HCT116 (cell line): ENCODE measurements at regions not wholly inside any gene's neighbourhood (a gene's known extent, or its start where the extent isn't known, plus 50 kb on each side); places are given as distances from the start of the nearest gene placed in this dataset.

Experiments used
- ATAC-seq: fragments of 200-7000 bp; cut with Tn5 transposase; 2 replicates; pipeline ENCODE4 v1.9.1; 2020; ENCODE audit warnings: mild to moderate bottlenecking, moderate library complexity
- BruUV-seq: library from RNA; stranded (reverse); fragments of 400-500 nt; replicated peaks from 2 replicates; lab custom pipeline; 2021; lab: Mats Ljungman, UMichigan
- CTCF ChIA-PET: fragments of 300-600 bp; sonication (Branson Sonifier 250); formaldehyde crosslinking; loops from one replicate; lab custom pipeline; 2021; ENCODE audit warnings: antibody characterized with exemption; lab: Charles Lee
- POLR2A ChIA-PET: fragments of 300-600, 350-600 bp; sonication (Branson Sonifier 250); formaldehyde crosslinking; loops from one replicate; lab custom pipeline; 2021; ENCODE audit warnings: antibody characterized with exemption; lab: Charles Lee
- RAD21 ChIA-PET, 2 experiments: fragments of 300-600 bp; sonication (Branson Sonifier 250); formaldehyde crosslinking; loops; one replicate each; lab custom pipeline; 2023; ENCODE audit warnings: low total read pairs in 2 of 2; ENCODE audit not compliant: uncharacterized antibody in 2 of 2, unreplicated experiment in 2 of 2, low non-redundant PET in 1 of 2; lab: Charles Lee
- DNase-seq: peaks from one replicate; pipeline ENCODE4 v3.0.0-alpha.2; 2010; ENCODE audit warnings: low read depth, low spot score
- H2AFZ ChIP-seq: fragments of 200-600 bp; shearing (Covaris generic), sonication (generic); 2 replicates; pipeline ENCODE4 v1.6.1; 2017; ENCODE audit warnings: low read depth, mixed run types, mixed read lengths, antibody characterized with exemption, low read length; ENCODE audit not compliant: poor library complexity, severe bottlenecking
- H3K27ac ChIP-seq: 2 replicates; pipeline ENCODE4 v1.5.1; 2012; ENCODE audit warnings: low read depth, low read length
- H3K27me3 ChIP-seq: fragments of 200-600 bp; sonication (generic); 2 replicates; pipeline ENCODE4 v1.6.1; 2016; ENCODE audit warnings: mixed run types, low read length, mixed read lengths; ENCODE audit not compliant: insufficient read depth
- H3K36me3 ChIP-seq, 2 experiments: fragments of 200-500 bp in 1 of 2; fragments of 200-600 bp in 1 of 2; sonication (Bioruptor generic) in 1 of 2; sonication (generic) in 1 of 2; 2 replicates each; pipeline versions ENCODE4 v1.5.1 to v1.6.1; 2014 to 2016; ENCODE audit warnings: low read length in 2 of 2, inconsistent platforms in 1 of 2, mixed read lengths in 1 of 2, mixed run types in 1 of 2; ENCODE audit not compliant: insufficient read depth in 2 of 2, control insufficient read depth in 1 of 2
- H3K4me1 ChIP-seq, 2 experiments: fragments of 200-600 bp in 1 of 2; sonication (generic) in 1 of 2; 2 replicates each; pipeline versions ENCODE4 v1.5.1 to v1.6.1; 2012 to 2017; ENCODE audit warnings: low read length in 2 of 2, inconsistent platforms in 1 of 2, mild to moderate bottlenecking in 1 of 2, mixed read lengths in 1 of 2, mixed run types in 1 of 2, moderate library complexity in 1 of 2; ENCODE audit not compliant: insufficient read depth in 2 of 2, control insufficient read depth in 1 of 2
- H3K4me2 ChIP-seq: fragments of 200-600 bp; sonication (generic); 2 replicates; pipeline ENCODE4 v1.6.1; 2017; ENCODE audit warnings: mixed run types, low read length, mixed read lengths
- H3K4me3 ChIP-seq, 2 experiments: fragments of 200-600 bp in 1 of 2; sonication (generic) in 1 of 2; replicated peaks in 1 of 2; 2 replicates each; pipeline ENCODE4 v1.5.1; 2011 to 2016; ENCODE audit warnings: low read length in 2 of 2, control low read depth in 1 of 2, low read depth in 1 of 2, mild to moderate bottlenecking in 1 of 2, mixed read lengths in 1 of 2, mixed run types in 1 of 2
- H3K79me2 ChIP-seq: fragments of 200-600 bp; sonication (generic); 2 replicates; pipeline ENCODE4 v1.6.1; 2017; ENCODE audit warnings: mild to moderate bottlenecking, mixed run types, low read length, moderate library complexity, mixed read lengths; ENCODE audit not compliant: insufficient read depth
- H3K9ac ChIP-seq: fragments of 200-600 bp; sonication (generic); 2 replicates; pipeline ENCODE4 v1.6.1; 2016; ENCODE audit warnings: low read length, mixed read lengths
- H3K9me2 ChIP-seq: fragments of 200-600 bp; sonication (generic), shearing (Covaris generic); 2 replicates; pipeline ENCODE4 v1.6.1; 2017; ENCODE audit warnings: mixed run types, mild to moderate bottlenecking, moderate library complexity; ENCODE audit not compliant: insufficient read depth
- H3K9me3 ChIP-seq, 2 experiments: fragments of 200-500 bp in 1 of 2; fragments of 200-600 bp in 1 of 2; sonication (Bioruptor generic) in 1 of 2; sonication (generic) in 1 of 2; 2 replicates each; pipeline ENCODE4 v1.6.1; 2014 to 2017; ENCODE audit warnings: low read length in 2 of 2, mixed read lengths in 2 of 2, inconsistent platforms in 1 of 2, low read depth in 1 of 2, mild to moderate bottlenecking in 1 of 2, mixed run types in 1 of 2, moderate library complexity in 1 of 2; ENCODE audit not compliant: control insufficient read depth in 1 of 2, insufficient read depth in 1 of 2
- H4K20me1 ChIP-seq: fragments of 200-600 bp; sonication (generic), shearing (Covaris generic); 2 replicates; pipeline ENCODE4 v1.6.1; 2017; ENCODE audit warnings: mixed run types, mild to moderate bottlenecking, moderate library complexity; ENCODE audit not compliant: insufficient read depth
- ATF3 ChIP-seq: IDR thresholded peaks from 2 replicates; pipeline ENCODE4 v1.6.1; 2012
- CEBPB ChIP-seq: IDR thresholded peaks from 2 replicates; pipeline ENCODE4 v1.6.1; 2012; ENCODE audit warnings: low read depth
- CTCF ChIP-seq, 3 experiments: fragments of 200-600 bp in 1 of 3; sonication (generic) in 1 of 3; IDR thresholded peaks in 2 of 3; conservative IDR thresholded peaks in 1 of 3; 2 replicates each; pipeline ENCODE4 v1.5.1; 2012 to 2017; ENCODE audit warnings: low read depth in 2 of 3, low read length in 2 of 3, antibody characterized with exemption in 1 of 3, borderline replicate concordance in 1 of 3, control low read depth in 1 of 3, mild to moderate bottlenecking in 1 of 3, mixed read lengths in 1 of 3, mixed run types in 1 of 3, moderate library complexity in 1 of 3; ENCODE audit not compliant: insufficient read depth in 1 of 3
- EGR1 ChIP-seq: IDR thresholded peaks from 2 replicates; pipeline ENCODE4 v1.6.1; 2012; ENCODE audit warnings: low read depth
- ELF1 ChIP-seq: IDR thresholded peaks from 2 replicates; pipeline ENCODE4 v1.6.1; 2012; ENCODE audit warnings: low read depth, borderline replicate concordance
- EZH2phosphoT487 ChIP-seq: fragments of 200-600 bp; IDR thresholded peaks from 2 replicates; pipeline ENCODE4 v1.6.1; 2018; ENCODE audit warnings: antibody characterized with exemption, borderline replicate concordance
- JUND ChIP-seq: IDR thresholded peaks from 2 replicates; pipeline ENCODE4 v1.6.1; 2012
- MAX ChIP-seq: IDR thresholded peaks from 2 replicates; pipeline ENCODE4 v1.6.1; 2012
- POLR2A ChIP-seq: IDR thresholded peaks from 2 replicates; pipeline ENCODE4 v1.7.0; 2011; ENCODE audit warnings: borderline replicate concordance; ENCODE audit not compliant: insufficient read depth, insufficient read length; ENCODE audit errors: extremely low read depth
- POLR2AphosphoS5 ChIP-seq: IDR thresholded peaks from 2 replicates; pipeline ENCODE4 v1.6.1; 2011; ENCODE audit warnings: mild to moderate bottlenecking, low read depth, low read length, moderate library complexity
- RAD21 ChIP-seq: IDR thresholded peaks from 2 replicates; pipeline ENCODE4 v1.6.1; 2012; ENCODE audit warnings: low read depth, mild to moderate bottlenecking
- TCF7L2 ChIP-seq: IDR thresholded peaks from 2 replicates; pipeline ENCODE4 v1.7.0; 2011; ENCODE audit warnings: borderline replicate concordance, inconsistent platforms; ENCODE audit not compliant: insufficient read depth, insufficient read length; ENCODE audit errors: extremely low read depth
- YY1 ChIP-seq: IDR thresholded peaks from 2 replicates; pipeline ENCODE4 v1.6.1; 2011; ENCODE audit warnings: low read length, low read depth, moderate library complexity, mild to moderate bottlenecking; ENCODE audit not compliant: insufficient replicate concordance; ENCODE audit errors: extremely low read depth
- ZFX ChIP-seq: fragments of 450-650 bp; IDR thresholded peaks from 2 replicates; pipeline ENCODE4 v1.6.1; 2017
- ZNF274 ChIP-seq: fragments of 200-500 bp; sonication (Bioruptor generic); IDR thresholded peaks from 2 replicates; pipeline ENCODE4 v1.6.1; 2014; ENCODE audit warnings: mild to moderate bottlenecking, low read depth, low read length, inconsistent platforms
- intact Hi-C: fragments of 100-400 bp; cut with micrococcal nuclease; formaldehyde crosslinking; loops from 2 replicates; pipeline ENCODE4 v1.10.0; 2022

- no peaks in the 10 kb centered on the region for H3K9me3 ChIP-seq
- CTCF ChIA-PET = no interaction called here
Measured at GRCh38 chr5:135119481-135119880, 85.5 kb upstream of the PITX1 start.

More at GRCh38 chr5:135119481-135119880, 85.5 kb upstream of the PITX1 start:
- H2AFZ ChIP-seq = no peak overlapping the region
- H3K4me1 ChIP-seq = no peaks in the 10 kb centered on the region
- H3K27me3 ChIP-seq = no peaks in the 10 kb centered on the region
- ChIA-PET POLR2A (no interaction called here), RAD21 (interaction anchor here in 1 of 2 experiments (0.7 kb wide), 1 partner anchor 59 kb away, joined by 3 read pairs; no protein-coding TSS in a partner anchor)
- intact Hi-C loops = no loop called here
- TF ChIP-seq ELF1 = no peak
- TF ChIP-seq MAX = no peak
- TF ChIP-seq CTCF (IDR thresholded peaks at IDR 0.05 in 2 of 3, conservative IDR thresholded peaks at IDR 0.05 in 1 of 3; ENCODE audit: borderline replicate concordance in 1 of 3, insufficient read depth in 1 of 3, low read depth in 2 of 3, low read length in 2 of 3) = no peak
- no peak for TF ChIP-seq RAD21
- TF ChIP-seq TCF7L2 = no peak
- TF ChIP-seq EGR1 = no peak
- no peak for TF ChIP-seq EZH2phosphoT487
- no peak for TF ChIP-seq CEBPB
- no peak for TF ChIP-seq ZNF274
- TF ChIP-seq JUND = no peak
- no peak for TF ChIP-seq YY1
- TF ChIP-seq POLR2AphosphoS5 = no peak
- TF ChIP-seq ATF3 = no peak
- no peak for TF ChIP-seq ZFX
- TF ChIP-seq POLR2A = no peak
- H3K79me2 ChIP-seq = no peaks in the 10 kb centered on the region
- H3K9ac ChIP-seq = no peak overlapping the region
- H4K20me1 ChIP-seq = no peaks in the 10 kb centered on the region
- no peak overlapping the region for H3K4me3 ChIP-seq
- no peaks in the 10 kb centered on the region for H3K9me2 ChIP-seq
- no peak for DNase-seq
- no peak for ATAC-seq
- H3K4me2 ChIP-seq = no peak overlapping the region
- no TSS peak for BruUV-seq
- no peak overlapping the region for H3K27ac ChIP-seq
- H3K36me3 ChIP-seq = no peaks in the 10 kb centered on the region
